DND-41 (cell line): ENCODE measurements at regions not wholly inside any gene's neighbourhood (a gene's known extent, or its start where the extent isn't known, plus 50 kb on each side); places are given as distances from the start of the nearest gene placed in this dataset.

Experiments
- ATAC-seq: fragments of 200-7000 bp; cut with Tn5 transposase; 3 replicates; pipeline ENCODE4 v1.9.1; 2021; ENCODE audit warnings: low read depth; ENCODE audit not compliant: insufficient read depth
- DNase-seq: peaks from one replicate; pipeline ENCODE4 v3.0.0-alpha.2; 2020
- H2AFZ ChIP-seq: 2 replicates; pipeline ENCODE4 v1.6.0; 2012; ENCODE audit warnings: low read depth, low read length
- H3K27ac ChIP-seq: 2 replicates; pipeline ENCODE4 v1.5.1; 2012; ENCODE audit warnings: low read length, inconsistent platforms
- H3K27me3 ChIP-seq: fragments of 200-600 bp; sonication (generic); 2 replicates; pipeline ENCODE4 v1.6.0; 2012; ENCODE audit warnings: low read length, mild to moderate bottlenecking, inconsistent platforms; ENCODE audit not compliant: insufficient read depth, poor library complexity
- H3K36me3 ChIP-seq: 2 replicates; pipeline ENCODE4 v1.5.1; 2012; ENCODE audit warnings: low read length, inconsistent platforms; ENCODE audit not compliant: insufficient read depth
- H3K4me1 ChIP-seq: 2 replicates; pipeline ENCODE4 v1.5.1; 2012; ENCODE audit warnings: mild to moderate bottlenecking, low read length; ENCODE audit not compliant: insufficient read depth
- H3K4me2 ChIP-seq: 2 replicates; pipeline ENCODE4 v1.6.0; 2012; ENCODE audit warnings: mild to moderate bottlenecking, moderate library complexity, low read length, inconsistent platforms; ENCODE audit not compliant: insufficient read depth
- H3K4me3 ChIP-seq, 2 experiments: fragments of 200-600 bp in 1 of 2; shearing (Covaris generic) in 1 of 2; 2 replicates each; pipeline ENCODE4 v1.5.1; 2012 to 2016; ENCODE audit warnings: inconsistent platforms in 2 of 2, low read length in 2 of 2, mild to moderate bottlenecking in 2 of 2, low read depth in 1 of 2, moderate library complexity in 1 of 2
- H3K79me2 ChIP-seq: 2 replicates; pipeline ENCODE4 v1.6.0; 2012; ENCODE audit warnings: low read length, inconsistent platforms; ENCODE audit not compliant: insufficient read depth
- H3K9ac ChIP-seq: 2 replicates; pipeline ENCODE4 v1.6.0; 2012; ENCODE audit warnings: low read depth, mild to moderate bottlenecking, inconsistent platforms, low read length, moderate library complexity
- H3K9me3 ChIP-seq: 2 replicates; pipeline ENCODE4 v1.5.1; 2012; ENCODE audit warnings: low read length, moderate library complexity, mild to moderate bottlenecking, inconsistent platforms; ENCODE audit not compliant: insufficient read depth, severe bottlenecking
- H4K20me1 ChIP-seq: 2 replicates; pipeline ENCODE4 v1.6.0; 2012; ENCODE audit warnings: low read length; ENCODE audit not compliant: insufficient read depth
- EZH2 ChIP-seq: IDR thresholded peaks from 3 replicates; pipeline ENCODE4 v1.6.1; 2012; ENCODE audit warnings: borderline replicate concordance, low read depth, mild to moderate bottlenecking, moderate library complexity, low read length, inconsistent platforms; ENCODE audit not compliant: severe bottlenecking
- TF ChIP-seq, protein P1 (sequence below): IDR thresholded peaks from 2 replicates; pipeline ENCODE4 v1.5.1; 2012; ENCODE audit warnings: borderline replicate concordance, low read length, moderate library complexity, mild to moderate bottlenecking; ENCODE audit not compliant: poor library complexity, severe bottlenecking; ENCODE audit errors: extremely low read depth

DNA sequence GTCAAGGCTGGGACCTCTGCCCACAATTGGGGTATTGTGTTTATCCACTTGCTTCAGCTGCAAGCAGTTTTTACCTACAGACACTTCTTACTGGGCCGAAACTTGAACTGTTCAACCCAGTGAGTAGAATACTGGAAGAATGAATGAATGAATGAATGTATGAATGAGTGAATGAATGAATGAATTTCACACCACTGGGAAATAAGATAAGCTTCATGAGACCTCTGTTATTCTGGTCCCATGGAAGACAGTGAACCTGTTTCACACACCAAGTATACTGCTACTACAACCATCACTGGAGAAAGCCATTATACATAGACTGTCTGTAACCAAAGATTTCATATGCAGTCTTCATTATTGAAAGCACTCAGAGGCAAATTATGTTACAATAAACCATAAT, 295.0 kb upstream of the GULP1 start:
- H3K4me1 ChIP-seq, result no peaks in the 10 kb centered on the region
- H3K36me3 ChIP-seq, result no peaks in the 10 kb centered on the region
- no peaks in the 10 kb centered on the region for H3K79me2 ChIP-seq
- H2AFZ ChIP-seq, result no peak overlapping the region
- H3K27ac ChIP-seq, result no peak overlapping the region
- H3K9ac ChIP-seq, result no peak overlapping the region
- TF ChIP-seq, protein P1, sequence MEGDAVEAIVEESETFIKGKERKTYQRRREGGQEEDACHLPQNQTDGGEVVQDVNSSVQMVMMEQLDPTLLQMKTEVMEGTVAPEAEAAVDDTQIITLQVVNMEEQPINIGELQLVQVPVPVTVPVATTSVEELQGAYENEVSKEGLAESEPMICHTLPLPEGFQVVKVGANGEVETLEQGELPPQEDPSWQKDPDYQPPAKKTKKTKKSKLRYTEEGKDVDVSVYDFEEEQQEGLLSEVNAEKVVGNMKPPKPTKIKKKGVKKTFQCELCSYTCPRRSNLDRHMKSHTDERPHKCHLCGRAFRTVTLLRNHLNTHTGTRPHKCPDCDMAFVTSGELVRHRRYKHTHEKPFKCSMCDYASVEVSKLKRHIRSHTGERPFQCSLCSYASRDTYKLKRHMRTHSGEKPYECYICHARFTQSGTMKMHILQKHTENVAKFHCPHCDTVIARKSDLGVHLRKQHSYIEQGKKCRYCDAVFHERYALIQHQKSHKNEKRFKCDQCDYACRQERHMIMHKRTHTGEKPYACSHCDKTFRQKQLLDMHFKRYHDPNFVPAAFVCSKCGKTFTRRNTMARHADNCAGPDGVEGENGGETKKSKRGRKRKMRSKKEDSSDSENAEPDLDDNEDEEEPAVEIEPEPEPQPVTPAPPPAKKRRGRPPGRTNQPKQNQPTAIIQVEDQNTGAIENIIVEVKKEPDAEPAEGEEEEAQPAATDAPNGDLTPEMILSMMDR, result no peak
- TF ChIP-seq EZH2, result no peak
- no peak for ATAC-seq
- H3K9me3 ChIP-seq, result no peaks in the 10 kb centered on the region
- H3K4me2 ChIP-seq, result no peak overlapping the region
- DNase-seq, result no peak
- H3K4me3 ChIP-seq, result no peak overlapping the region
- H4K20me1 ChIP-seq, result no peaks in the 10 kb centered on the region
- H3K27me3 ChIP-seq, result no peaks in the 10 kb centered on the region

DNA sequence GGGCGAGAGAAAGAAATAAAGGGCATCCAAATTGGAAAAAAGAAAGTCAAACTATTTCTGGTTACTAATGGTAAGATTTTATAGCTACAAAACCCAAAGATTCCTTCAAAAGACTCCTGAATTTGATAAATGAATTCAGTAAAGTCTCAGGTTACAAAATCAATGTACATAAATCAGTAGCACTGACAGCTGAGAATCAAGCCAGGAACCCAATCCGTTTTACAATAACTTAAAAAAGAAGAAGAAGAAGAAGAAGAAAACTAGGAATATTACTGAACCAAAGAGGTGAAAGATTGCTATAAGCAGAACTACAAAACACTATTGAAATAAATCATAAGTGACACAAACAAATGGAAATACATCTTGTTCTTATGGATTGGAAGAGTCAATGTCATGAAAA, 291.5 kb upstream of the GULP1 start:
- Histone ChIP-seq H3K9me3 (no peaks in the 10 kb centered on the region), H3K27me3 (no peaks in the 10 kb centered on the region), H3K79me2 (no peaks in the 10 kb centered on the region), H3K4me1 (no peaks in the 10 kb centered on the region), H3K9ac (no peak overlapping the region), H3K4me2 (no peak overlapping the region), H3K27ac (no peak overlapping the region), H4K20me1 (no peaks in the 10 kb centered on the region), H3K36me3 (no peaks in the 10 kb centered on the region), H2AFZ (no peak overlapping the region), H3K4me3 (no peak overlapping the region)
- no peak for TF ChIP-seq EZH2
- TF ChIP-seq, protein P1, result no peak
- ATAC-seq (no peak), DNase-seq (no peak)

DNA sequence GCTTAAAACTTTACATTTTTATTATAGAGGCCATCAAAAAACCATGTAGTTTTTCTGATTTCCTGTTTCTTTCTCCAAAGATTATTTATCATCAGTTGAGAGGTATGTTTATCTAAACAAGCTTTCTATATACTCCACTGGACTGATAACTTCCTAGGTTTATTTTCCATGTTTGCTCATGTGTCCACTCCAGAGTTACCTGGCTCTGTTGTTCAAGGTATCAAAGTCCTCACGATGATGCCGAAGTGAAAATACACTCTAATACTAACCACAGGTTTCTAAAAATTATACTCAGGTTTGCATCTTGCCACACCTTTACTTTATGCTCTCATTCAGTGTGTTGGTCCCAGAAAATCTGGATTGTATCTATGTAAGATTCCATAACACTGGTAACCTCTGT, 287.9 kb upstream of the GULP1 start:
- Histone ChIP-seq H3K27ac (no peak overlapping the region), H3K4me3 (no peak overlapping the region), H3K9me3 (no peaks in the 10 kb centered on the region), H3K4me1 (no peaks in the 10 kb centered on the region), H3K36me3 (no peaks in the 10 kb centered on the region), H3K9ac (no peak overlapping the region), H4K20me1 (no peaks in the 10 kb centered on the region), H3K4me2 (no peak overlapping the region), H3K79me2 (no peaks in the 10 kb centered on the region), H2AFZ (no peak overlapping the region), H3K27me3 (no peaks in the 10 kb centered on the region)
- DNase-seq (no peak), ATAC-seq (no peak)
- TF ChIP-seq EZH2, result no peak

DNA sequence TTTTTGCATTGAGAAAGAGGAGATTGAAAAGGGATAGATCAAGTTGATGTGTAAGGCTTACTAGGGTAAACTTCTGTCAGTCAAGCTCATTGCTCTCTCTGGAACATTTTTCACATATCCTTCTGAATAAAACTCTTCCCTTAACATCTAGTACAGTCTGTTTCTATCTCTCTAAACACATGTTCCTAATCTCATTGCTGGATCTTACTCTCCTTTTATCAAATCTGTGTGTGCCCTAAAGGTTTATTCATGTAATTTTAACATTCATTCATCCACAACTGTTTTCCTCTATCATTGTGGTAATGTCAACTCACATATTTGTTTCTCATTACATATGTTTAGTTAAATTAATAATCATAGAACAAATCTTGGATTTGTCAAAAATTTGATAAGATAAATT, 277.9 kb upstream of the GULP1 start:
- ATAC-seq, result no peak
- no peak overlapping the region for H2AFZ ChIP-seq

More for the DNA sequence above, 277.9 kb upstream of the GULP1 start:
- DNase-seq, result no peak
- Histone ChIP-seq H3K9me3 (no peaks in the 10 kb centered on the region), H3K4me2 (no peak overlapping the region), H3K36me3 (no peaks in the 10 kb centered on the region), H3K4me1 (no peaks in the 10 kb centered on the region), H4K20me1 (no peaks in the 10 kb centered on the region), H3K27me3 (no peaks in the 10 kb centered on the region), H3K79me2 (no peaks in the 10 kb centered on the region), H3K27ac (no peak overlapping the region), H3K9ac (no peak overlapping the region), H3K4me3 (no peak overlapping the region)
- TF ChIP-seq, protein P1, result no peak
- TF ChIP-seq EZH2, result no peak
